HG02885 (cell line): ENCODE measurements at regions not wholly inside any gene's neighbourhood (a gene's known extent, or its start where the extent isn't known, plus 50 kb on each side); places are given as distances from the start of the nearest gene placed in this dataset.

Experiments used
- ATAC-seq: cut with Tn5 transposase; IDR thresholded peaks from one replicate; pipeline ENCODE4 v1.9.1; 2021; ENCODE audit warnings: mild to moderate bottlenecking; ENCODE audit not compliant: unreplicated experiment, poor library complexity

DNA sequence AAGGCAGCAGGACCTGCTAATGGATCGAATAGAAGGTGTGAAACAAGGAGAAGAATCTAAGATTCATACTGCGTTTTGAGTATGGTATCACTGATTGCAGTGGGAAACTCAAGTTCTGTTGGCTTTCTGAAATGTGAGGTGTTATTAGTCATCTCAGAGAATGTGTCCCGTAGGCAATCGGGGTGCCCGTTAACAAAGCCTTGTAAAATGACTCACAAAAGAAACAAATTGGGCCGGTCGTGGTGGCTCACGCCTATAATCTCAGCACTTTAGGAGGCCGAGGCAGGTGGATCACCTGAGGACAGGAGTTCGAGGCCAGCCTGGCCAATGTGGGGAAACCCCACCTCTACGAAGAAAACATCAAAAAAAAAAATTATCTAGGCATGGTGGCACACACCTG is 118.2 kb upstream of the C7orf33 start:
- no peak for ATAC-seq

DNA sequence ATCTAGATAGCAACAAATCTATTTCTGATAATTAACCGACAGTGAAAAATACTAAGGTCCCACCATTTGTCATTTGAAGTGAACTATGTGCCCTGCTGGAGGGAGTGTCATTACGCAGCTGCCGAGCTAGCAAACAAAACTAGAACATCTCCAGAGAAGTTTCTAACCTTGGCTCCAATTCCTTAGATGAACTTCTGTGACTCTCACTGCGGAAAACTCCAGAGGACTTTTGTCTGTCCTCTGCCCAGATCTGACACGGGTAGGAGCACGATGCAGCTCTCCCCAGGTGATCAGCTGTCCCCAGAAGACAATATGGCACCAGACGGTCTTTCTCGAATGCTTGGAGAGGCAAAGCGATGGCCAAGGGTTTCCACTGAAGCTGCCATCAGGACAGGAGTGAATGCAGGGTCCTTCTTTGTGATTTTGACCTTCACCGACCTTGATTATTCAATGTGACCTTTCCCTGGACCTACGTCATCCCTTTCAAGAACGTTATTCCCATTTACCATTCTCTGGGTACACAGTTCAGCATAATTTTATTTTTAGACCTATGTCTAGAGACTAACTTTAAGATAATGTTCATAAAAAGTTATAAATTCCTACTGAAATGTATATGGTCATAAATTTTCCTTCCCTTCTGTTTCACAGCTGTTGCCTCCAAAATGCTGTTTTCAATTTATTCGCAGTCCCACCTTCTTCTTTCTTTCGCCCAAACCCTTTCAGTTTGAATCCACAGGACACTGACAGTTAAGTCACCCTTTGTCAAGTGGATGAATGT is 116.7 kb upstream of the C7orf33 start:
- ATAC-seq, result no peak

DNA sequence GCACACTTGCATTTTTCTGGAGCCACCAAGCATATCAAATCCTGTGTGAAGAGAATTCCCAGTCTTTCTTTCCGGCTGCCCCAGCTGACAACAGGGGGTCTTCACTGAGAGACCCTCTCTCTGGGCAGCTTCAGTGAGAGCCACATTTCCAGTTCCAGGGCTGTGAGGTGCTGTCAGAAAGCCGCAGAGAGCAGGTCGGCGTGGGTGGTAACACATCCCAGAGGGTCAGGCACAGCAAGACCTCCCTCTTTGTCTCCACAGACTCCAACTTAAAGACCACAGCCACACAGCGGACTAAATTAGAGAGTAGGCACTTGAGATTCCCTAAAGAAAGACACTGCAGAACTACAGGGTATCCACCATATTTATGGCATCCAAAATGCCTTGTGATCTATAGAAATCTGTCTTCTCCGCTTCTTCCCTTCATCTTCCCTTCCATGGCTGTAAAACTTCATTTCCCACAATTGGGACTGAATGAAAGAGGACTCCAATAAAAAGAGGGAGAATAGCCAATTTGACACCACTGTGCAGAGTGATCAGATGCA is 116.0 kb upstream of the C7orf33 start:
- ATAC-seq, result no peak

DNA sequence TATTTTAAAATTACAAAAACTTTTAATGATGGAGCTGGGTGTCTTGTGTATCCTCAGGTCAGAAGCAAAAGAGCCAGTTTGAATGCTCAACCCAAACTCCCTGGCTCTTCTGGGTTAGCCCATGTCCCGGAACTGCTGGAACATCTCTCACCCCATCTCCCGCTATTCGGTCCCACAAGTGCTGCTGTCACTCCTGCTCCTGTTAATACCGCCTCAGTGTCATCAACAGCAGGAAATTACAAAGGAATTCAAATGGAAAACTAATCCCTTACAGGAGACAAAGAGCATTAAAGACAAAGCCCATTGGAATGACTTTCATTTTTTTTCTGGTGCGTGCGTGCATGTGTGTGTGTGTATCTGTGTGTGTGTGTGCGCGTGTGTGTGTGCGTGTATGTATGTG is 112.0 kb upstream of the C7orf33 start:
- no peak for ATAC-seq

DNA sequence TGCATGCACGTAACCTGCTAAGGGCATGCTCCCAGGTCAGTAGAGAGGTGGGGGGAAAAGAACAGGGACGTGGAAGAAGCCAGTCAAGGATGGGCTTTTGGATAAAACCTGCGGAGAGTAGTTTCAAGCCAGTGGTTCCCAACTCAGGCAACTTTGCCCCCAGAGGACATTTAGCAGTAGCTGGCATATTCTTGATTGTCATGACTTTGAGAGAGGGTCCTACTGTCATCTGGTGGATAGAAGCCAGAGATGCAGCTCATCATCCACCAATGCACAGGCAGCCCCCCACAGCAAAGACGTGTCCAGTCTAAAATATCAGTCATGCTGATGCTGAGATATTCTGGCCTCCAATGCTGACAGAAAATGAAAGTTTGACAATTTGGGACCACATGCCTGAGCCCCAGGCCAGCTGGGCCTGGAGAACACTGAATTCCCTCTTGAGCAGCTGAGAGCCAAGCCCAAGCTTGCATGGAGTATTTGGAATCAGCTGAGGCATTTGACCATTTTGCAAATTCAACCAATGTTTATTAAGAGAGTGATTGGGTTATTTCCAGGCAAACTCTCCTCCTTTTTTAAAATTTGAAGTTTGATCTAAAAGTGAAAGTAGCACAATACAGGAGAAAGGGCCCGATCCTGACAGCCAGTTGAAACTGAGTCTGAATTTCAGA is 110.0 kb upstream of the C7orf33 start:
- no peak for ATAC-seq

DNA sequence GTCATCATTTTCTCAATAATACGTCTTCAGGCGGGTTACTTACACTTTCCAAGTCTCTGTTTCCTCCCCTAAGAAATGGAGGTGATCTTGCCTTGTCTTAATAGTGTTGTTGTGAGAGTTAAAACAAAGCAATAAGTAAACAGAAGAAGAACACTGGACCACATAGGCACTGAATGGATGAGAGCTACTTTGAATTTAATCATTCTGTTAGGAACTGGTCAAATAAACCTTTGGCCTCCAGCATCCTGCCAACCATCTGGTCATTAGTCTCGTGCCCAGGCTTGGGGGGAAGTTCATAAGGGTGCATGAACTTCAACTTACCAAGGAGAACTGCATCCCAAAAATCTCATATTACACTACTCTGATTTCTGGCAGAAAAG is 109.4 kb upstream of the C7orf33 start:
- no peak for ATAC-seq

DNA sequence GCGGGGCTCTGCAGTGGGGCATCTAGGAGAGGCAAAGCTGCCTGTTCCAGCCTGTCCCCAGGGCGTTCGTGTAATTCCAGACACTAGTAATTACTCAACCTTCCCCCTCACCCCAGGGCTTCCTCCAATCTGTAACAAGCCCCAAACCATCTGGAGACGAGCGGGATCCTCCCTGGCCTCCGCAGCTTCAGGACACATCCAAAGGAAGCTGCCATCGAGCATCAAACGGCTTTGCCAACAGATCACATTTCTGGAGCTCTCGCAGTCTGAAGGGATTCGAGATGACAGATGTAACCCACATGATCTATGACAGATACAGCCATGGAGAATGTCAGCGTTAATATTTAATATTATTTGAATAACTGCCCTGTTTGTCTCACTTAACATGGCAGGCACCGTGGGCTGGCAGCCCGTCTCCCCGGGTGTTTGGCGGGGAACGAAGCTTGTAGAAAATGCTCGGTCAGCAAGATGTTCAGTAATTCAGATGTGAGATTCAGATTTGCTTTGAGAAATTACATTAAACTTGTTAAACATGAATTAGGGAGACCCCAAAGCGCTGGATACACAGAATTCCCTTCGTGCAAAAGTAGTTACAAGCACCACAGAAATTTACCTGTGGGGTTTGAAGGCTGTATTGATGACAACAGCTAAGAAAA is 108.5 kb upstream of the C7orf33 start:
- no peak for ATAC-seq

DNA sequence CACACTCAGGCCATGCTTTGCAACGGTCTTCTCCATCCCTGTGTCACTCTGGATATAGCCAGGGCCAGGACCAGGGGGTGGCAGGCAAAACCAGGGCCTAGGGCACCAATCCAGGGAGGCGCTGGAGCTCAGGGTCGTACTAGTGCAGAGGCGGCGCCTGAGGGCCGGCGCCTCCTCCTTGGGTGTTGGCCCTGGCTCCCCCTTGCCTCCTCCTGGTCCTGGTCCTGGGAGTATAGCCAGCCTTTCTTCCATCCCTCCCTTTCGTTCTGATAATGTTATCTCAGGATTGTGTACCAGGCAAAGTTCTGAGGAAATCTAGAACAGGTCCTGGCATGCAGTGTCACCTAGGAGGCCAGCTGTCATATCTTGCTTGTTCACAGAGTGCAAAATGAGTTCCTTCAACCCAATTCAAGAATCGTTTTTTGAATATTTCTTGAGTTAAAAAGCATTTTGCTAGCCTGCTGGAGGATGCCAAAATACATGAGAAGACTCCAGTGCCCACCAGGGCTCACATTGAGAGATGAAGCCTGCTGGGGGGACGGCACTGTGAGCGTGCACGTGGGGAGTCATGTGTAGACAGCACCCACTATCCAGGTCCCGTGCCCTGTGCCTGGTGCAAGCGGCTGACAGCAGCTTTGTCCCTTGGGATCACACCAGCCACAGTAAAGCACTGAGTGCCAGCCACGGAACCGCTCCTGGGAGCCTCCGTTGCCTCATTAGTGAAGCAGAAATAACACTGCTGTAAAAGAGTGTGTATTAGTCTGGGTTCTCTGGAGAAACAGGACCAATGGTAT is 106.9 kb upstream of the C7orf33 start:
- ATAC-seq, result no peak

DNA sequence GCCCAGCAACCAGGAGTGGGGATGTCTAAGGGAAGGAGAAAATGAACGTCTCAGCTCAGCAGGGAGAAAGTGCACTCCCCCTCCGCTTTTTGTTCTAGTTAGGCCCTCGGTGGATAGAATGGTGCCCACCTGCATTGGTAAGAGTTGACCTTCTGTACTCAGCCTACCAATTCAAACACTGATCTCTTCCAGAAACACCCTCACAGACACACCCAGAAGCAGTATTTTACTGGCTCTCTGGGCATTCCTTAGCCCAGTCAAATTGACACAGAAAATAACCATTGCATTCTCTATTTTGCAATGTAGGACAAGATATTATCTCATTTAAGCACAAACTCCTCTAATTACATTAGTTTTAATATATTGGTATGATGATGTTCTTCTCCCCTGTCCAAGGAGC is 106.1 kb upstream of the C7orf33 start:
- ATAC-seq, result no peak

DNA sequence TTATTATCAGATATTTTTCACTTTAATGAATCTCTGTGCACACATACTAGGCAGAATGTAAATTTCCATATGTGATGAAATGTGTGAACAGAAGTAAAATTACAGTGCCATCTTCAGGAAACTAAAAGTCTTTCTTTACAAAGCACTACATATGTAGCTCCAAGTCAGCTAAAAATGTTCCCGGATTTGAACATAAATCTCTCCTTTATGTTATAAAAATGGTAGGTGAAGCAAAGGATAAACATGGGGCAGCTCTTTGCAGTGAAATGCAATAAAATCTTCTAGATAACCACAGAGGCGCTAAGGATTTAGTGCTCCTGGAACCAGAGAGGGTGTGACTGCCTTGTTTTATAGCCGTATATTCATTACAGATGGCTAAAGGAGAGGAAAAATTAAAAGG is 104.9 kb upstream of the C7orf33 start:
- ATAC-seq, result no peak

DNA sequence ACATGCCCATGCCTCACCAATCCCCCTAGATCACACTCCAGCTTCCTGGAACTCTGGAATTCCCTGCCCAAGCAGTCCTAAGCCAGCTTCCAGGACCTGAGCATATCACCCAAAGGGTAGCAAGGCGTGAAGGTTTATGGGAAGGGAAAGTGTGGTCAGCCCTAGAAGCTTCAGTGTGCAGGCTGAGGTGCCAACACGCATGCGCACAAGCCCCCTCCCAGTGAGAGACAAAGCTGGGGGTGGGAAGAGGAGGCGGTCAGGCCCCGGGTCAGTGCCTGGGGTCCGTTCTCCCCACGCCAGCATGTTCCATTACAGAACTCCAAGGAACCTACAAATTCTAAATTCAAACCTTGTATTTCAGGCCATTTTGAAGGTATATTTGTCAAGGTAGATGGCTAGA is 103.6 kb upstream of the C7orf33 start:
- ATAC-seq, result no peak

DNA sequence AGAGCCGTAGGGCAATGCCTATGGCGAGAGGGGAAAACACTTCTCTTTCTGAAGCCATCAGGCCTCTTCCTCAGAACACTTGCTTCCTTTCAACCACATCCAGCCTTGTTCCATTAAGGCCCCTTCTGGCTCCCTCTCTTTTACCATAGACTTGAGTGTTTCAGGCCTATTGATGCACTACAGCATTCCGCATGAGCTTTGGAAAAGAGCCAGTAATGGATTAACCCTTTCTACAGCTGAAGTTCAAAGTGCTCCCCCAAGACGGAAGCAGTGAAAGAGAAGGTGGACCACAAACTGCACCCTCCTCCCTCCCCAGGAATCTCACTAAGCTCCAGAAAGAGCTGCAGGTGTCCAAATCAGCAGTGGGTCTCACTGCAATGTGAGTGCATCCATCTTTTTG is 102.7 kb upstream of the C7orf33 start:
- ATAC-seq, result no peak

DNA sequence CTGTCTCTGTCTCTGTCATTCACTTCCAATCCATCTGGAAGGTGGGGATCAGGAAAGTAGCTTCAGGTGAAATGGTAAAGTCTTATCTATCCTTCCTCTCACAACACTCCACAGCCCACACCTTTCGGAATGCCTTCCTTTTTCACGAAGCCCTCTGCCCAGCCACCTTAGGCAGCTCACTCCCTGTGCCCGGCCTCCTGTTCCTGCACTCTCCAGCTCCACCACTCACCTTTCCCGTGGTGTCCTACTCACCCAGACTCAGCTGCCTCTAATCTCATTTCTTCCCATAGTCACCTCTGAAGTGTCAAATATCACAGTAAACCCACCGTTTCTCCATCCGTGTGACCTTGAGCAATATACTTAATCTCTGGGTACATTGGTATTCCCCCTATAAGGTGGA is 100.9 kb upstream of the C7orf33 start:
- no peak for ATAC-seq

DNA sequence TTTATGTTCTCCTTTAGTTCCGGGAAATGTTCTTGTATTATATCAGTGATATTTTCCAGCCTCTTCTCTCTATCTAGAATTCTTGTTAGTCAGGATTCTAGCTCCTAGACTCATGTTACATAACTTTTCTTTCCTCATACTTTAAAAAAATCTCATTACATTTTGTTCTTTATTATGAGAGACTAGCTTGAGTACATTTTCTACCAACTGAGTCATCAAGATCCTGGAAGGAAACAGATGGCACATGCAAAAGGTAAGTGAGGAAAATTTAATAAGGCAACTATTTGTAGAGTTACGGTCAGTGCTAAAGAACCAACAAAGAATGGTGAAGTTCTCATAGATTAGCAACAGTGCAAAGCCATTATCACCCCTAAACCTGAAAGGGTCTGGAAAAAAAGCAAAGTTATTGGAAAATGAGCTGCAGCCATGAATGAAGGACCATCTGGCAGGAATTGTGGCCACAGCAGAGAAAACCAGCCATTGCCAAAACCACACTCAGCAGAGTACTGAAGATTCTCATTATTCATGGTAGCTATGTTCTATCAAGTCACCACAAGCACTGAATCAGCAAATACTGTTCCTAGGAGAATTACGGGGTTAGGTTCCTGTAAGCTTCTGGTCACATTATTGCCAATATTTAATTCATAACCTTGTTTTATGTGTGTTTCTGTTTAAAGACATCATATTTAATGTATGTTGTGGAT is 98.3 kb upstream of the C7orf33 start:
- ATAC-seq, result no peak

DNA sequence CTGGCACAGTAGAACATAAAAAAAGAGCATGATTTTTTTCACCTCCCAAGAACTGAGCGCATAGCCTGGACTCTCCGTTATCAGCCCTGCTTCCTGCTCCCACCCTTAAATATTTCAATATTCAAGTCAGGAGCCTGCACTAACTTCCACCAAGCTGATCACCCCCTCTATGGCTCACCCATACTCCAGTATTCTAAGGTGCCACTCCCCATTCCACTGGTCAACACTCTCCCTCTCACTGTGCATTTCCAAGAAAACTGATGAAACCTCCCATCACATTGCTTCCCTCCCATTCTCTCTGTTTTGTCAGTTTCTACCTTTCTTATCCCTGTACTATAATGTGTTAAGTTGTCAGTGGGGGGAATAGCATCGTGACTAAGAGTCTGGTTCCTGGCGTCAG is 95.0 kb upstream of the C7orf33 start:
- no peak for ATAC-seq

DNA sequence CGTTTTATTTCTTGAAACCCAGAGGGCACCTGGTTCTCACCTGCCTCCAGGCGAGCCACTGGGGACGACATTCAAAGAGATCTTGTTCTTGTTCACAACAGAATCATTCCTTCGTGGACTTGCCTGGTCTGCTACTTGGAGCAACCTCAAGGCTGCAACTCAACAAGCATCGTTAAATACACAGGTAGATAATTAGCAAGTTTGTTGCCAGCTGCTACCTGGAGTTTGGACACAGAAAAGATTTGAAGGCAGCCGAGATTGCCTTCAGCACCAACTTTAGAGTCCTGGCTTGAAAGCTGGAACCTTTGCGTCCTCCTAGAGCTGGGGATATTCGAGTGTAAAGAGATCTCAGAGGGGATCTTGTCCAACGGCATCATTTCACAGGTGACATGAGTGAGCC is 89.6 kb upstream of the C7orf33 start:
- no peak for ATAC-seq

DNA sequence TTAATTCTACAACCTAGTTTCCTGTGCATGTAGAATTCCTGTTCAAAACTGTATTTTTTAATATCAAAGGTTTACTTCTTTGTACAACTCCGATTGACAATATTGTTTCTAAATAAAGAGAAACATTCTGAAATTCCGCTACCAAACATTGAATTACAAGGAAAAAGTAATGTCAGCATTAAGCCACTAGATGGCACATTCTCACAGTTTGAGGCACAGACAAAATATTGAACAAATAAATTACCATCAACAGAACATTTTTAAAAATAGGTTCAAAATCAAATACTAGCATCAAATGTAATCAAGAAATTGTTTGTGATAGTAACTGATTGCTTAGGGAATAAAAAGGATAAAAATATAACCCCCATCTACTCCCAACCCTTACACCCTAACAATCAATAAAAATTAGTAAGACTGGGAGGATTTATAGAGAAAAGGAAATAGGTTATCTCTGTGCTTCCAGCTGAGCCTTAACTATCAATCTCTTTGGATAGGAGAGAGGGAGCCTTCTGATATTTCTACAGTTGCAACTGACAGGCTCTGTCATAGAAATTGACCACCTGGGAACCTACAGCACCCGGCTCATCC is 86.6 kb upstream of the C7orf33 start:
- no peak for ATAC-seq

DNA sequence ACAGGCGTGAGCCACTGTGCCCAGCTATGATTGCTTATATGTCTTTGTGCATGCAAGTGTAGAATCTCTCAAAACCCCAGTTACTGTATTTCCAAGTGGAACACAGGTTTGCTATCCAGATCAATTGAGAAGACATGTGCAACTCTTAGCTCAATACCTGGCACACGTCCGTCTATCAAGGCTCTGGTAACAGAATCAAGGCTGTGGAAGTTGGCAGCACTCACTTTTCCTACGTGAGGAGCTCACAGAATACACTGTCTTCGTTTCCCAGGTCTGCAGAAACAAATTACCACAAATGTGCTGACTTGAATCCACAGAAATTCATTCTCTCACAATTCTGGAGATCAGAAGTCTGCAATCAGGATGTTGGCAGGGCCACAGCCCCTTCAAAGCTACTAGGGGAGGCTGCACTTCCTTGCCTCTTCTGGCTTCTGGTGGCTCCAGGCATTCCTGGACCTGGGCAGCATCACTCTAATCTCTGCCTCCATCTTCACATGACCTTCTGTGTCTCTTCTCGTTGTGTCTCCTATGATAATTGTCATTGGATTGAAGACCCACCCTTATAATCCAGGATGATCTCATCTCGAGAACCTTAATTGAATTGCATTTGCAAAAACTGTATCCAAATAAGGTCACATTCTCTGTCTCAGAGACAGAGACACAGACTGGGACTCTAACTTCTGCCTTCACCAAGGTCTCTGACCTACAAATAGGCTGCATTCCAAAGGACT is 84.8 kb upstream of the C7orf33 start:
- no peak for ATAC-seq

DNA sequence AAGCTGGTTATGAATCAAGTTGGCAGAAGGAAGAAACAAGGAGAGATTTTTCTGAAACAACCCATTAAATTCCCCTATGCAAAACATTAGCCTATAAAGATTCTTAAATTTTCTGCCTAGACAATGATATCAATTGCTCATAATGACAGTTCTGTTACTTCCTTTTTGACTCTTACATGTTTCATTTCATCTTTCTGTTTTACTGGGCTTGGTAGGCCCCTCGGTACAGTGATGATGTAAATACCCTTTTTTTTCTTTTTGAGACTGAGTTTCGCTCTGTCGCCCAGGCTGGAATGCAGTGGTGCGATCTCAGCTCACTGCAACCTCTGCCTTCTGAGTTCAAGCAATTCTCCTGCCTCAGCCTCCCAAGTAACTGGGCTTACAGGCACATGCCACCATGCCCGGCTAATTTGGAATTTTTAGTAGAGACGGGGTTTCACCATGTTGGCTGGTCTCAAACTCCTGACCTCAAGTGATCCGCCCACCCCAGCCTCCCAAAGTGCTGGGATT is 83.4 kb upstream of the C7orf33 start:
- ATAC-seq, result peak; percentile 98
